ENCODE measurements at regions not wholly inside any gene's neighbourhood (a gene's known extent, or its start where the extent isn't known, plus 50 kb on each side); places are given as distances from the start of the nearest gene placed in this dataset.

DNA sequence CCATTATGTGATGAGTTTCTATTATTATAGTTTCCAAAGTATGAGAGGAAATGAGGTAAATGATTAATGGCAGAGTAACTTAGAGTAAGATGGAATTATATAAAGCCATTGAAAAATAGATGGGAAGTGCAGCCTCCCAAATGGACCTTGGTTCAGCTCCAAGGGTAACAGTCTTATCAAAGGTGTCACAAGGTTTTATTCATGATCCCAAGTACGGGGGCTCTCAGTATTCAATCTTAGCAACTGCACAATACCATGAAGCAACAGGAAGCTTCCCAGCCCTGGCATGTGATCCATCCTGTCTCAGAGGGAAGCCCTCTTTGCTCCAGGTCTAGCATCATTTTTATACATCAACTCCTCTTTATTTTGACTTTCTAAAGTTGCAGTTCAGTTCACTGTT lies 948.2 kb downstream of the GALC start:
- TF ChIP-seq, protein P1, sequence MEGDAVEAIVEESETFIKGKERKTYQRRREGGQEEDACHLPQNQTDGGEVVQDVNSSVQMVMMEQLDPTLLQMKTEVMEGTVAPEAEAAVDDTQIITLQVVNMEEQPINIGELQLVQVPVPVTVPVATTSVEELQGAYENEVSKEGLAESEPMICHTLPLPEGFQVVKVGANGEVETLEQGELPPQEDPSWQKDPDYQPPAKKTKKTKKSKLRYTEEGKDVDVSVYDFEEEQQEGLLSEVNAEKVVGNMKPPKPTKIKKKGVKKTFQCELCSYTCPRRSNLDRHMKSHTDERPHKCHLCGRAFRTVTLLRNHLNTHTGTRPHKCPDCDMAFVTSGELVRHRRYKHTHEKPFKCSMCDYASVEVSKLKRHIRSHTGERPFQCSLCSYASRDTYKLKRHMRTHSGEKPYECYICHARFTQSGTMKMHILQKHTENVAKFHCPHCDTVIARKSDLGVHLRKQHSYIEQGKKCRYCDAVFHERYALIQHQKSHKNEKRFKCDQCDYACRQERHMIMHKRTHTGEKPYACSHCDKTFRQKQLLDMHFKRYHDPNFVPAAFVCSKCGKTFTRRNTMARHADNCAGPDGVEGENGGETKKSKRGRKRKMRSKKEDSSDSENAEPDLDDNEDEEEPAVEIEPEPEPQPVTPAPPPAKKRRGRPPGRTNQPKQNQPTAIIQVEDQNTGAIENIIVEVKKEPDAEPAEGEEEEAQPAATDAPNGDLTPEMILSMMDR (conservative IDR thresholded peaks at IDR 0.05; ENCODE audit: low read depth, low read length): no peak
- TF ChIP-seq RCOR1 (IDR thresholded peaks at IDR 0.05; ENCODE audit: insufficient replicate concordance, low read length) (no peak), POLR2A (IDR thresholded peaks at IDR 0.05; ENCODE audit: low read depth, low read length) (no peak), MXI1 (IDR thresholded peaks at IDR 0.05; ENCODE audit: borderline replicate concordance, low read depth, low read length) (no peak), SMC3 (IDR thresholded peaks at IDR 0.05; ENCODE audit: low read depth, low read length) (no peak)
- TF ChIP-seq, protein P2, sequence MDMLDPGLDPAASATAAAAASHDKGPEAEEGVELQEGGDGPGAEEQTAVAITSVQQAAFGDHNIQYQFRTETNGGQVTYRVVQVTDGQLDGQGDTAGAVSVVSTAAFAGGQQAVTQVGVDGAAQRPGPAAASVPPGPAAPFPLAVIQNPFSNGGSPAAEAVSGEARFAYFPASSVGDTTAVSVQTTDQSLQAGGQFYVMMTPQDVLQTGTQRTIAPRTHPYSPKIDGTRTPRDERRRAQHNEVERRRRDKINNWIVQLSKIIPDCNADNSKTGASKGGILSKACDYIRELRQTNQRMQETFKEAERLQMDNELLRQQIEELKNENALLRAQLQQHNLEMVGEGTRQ (IDR thresholded peaks at IDR 0.05; ENCODE audit: low read depth, low read length): no peak

Measured in IMR-90 (cell line).